Endothelial cell of umbilical vein (primary cell): ENCODE measurements at regions not wholly inside any gene's neighbourhood (a gene's known extent, or its start where the extent isn't known, plus 50 kb on each side); places are given as distances from the start of the nearest gene placed in this dataset.
"Not testable (repeated sequence)": the region's sequence is repeated elsewhere in the genome, so short reads cannot be mapped to it uniquely, and the experiment has no call there.

Source experiments
- EZH2 ChIP-seq: IDR thresholded peaks from 2 replicates; pipeline ENCODE4 v1.6.1; 2012; ENCODE audit warnings: borderline replicate concordance, low read depth, mild to moderate bottlenecking, moderate library complexity, low read length, inconsistent platforms; ENCODE audit not compliant: severe bottlenecking
- TF ChIP-seq, protein P1 (sequence below), 2 donors: IDR thresholded peaks; 1 replicate in 1 of 2; 2 replicates in 1 of 2; pipeline ENCODE4 v1.5.1; 2011; ENCODE audit warnings: low read length in 2 of 2, mild to moderate bottlenecking in 2 of 2, moderate library complexity in 2 of 2, control low read depth in 1 of 2, inconsistent platforms in 1 of 2, low read depth in 1 of 2; ENCODE audit not compliant: insufficient read depth in 1 of 2; ENCODE audit errors: extremely low read depth in 1 of 2

DNA sequence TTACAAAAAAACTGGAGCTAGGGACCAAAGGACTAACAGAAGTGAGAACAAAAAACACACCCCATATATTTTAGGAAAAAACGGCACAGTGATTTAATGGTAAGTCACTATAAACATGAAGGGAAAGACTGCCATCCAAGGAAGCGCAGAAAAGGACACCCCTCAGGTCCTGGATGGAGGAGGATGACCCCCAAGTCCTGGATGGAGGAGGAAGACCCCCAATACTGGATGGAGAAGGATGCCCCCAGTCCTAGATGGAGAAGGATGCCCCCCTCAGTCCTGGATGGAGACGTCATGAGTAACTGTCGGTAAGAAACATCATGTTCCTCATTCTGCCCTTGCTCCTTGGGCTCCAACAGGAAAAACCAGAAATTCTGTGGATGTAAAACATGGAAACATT lies 89.9 kb downstream of the POTEG start:
- not testable (repeated sequence) for TF ChIP-seq EZH2
- TF ChIP-seq, protein P1, sequence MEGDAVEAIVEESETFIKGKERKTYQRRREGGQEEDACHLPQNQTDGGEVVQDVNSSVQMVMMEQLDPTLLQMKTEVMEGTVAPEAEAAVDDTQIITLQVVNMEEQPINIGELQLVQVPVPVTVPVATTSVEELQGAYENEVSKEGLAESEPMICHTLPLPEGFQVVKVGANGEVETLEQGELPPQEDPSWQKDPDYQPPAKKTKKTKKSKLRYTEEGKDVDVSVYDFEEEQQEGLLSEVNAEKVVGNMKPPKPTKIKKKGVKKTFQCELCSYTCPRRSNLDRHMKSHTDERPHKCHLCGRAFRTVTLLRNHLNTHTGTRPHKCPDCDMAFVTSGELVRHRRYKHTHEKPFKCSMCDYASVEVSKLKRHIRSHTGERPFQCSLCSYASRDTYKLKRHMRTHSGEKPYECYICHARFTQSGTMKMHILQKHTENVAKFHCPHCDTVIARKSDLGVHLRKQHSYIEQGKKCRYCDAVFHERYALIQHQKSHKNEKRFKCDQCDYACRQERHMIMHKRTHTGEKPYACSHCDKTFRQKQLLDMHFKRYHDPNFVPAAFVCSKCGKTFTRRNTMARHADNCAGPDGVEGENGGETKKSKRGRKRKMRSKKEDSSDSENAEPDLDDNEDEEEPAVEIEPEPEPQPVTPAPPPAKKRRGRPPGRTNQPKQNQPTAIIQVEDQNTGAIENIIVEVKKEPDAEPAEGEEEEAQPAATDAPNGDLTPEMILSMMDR (IDR thresholded peaks at IDR 0.05; ENCODE audit: extremely low read depth in 1 of 2, insufficient read depth in 1 of 2, low read depth in 1 of 2, low read length in 2 of 2) = not testable (repeated sequence)
